ENCODE measurements at regions not wholly inside any gene's neighbourhood (a gene's known extent, or its start where the extent isn't known, plus 50 kb on each side); places are given as distances from the start of the nearest gene placed in this dataset.
"Not testable (repeated sequence)": the region's sequence is repeated elsewhere in the genome, so short reads cannot be mapped to it uniquely, and the experiment has no call there.

- TF ChIP-seq, protein P1, sequence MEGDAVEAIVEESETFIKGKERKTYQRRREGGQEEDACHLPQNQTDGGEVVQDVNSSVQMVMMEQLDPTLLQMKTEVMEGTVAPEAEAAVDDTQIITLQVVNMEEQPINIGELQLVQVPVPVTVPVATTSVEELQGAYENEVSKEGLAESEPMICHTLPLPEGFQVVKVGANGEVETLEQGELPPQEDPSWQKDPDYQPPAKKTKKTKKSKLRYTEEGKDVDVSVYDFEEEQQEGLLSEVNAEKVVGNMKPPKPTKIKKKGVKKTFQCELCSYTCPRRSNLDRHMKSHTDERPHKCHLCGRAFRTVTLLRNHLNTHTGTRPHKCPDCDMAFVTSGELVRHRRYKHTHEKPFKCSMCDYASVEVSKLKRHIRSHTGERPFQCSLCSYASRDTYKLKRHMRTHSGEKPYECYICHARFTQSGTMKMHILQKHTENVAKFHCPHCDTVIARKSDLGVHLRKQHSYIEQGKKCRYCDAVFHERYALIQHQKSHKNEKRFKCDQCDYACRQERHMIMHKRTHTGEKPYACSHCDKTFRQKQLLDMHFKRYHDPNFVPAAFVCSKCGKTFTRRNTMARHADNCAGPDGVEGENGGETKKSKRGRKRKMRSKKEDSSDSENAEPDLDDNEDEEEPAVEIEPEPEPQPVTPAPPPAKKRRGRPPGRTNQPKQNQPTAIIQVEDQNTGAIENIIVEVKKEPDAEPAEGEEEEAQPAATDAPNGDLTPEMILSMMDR (IDR thresholded peaks at IDR 0.05) = not testable (repeated sequence)
- not testable (repeated sequence) for TF ChIP-seq POLR2A, POLR2AphosphoS5 (IDR thresholded peaks at IDR 0.05)
Measured at GRCh38 chr5:163266249-163266648, 171.1 kb upstream of the CCNG1 start.

Data from breast epithelium (tissue), 3 donors.